Suprapubic skin (tissue), 4 donors: ENCODE measurements at regions not wholly inside any gene's neighbourhood (a gene's known extent, or its start where the extent isn't known, plus 50 kb on each side); places are given as distances from the start of the nearest gene placed in this dataset.

ENCODE experiments used
- DNase-seq, 2 donors: peaks; one replicate each; pipeline ENCODE4 v3.0.0-alpha.2; 2019; ENCODE audit warnings: low spot score in 2 of 2
- H3K27ac ChIP-seq: fragments of 200-600 bp; sonication (generic); one replicate; pipeline ENCODE4 v1.5.1; 2019
- H3K27me3 ChIP-seq: fragments of 200-600 bp; sonication (generic); one replicate; pipeline ENCODE4 v1.5.1; 2019
- H3K36me3 ChIP-seq: fragments of 200-600 bp; sonication (generic); one replicate; pipeline ENCODE4 v1.5.1; 2019
- H3K4me1 ChIP-seq: fragments of 200-600 bp; sonication (generic); one replicate; pipeline ENCODE4 v1.5.1; 2019
- H3K4me3 ChIP-seq: fragments of 200-600 bp; sonication (generic); one replicate; pipeline ENCODE4 v1.5.1; 2019; ENCODE audit warnings: mild to moderate bottlenecking
- H3K9me3 ChIP-seq: fragments of 200-600 bp; sonication (generic); one replicate; pipeline ENCODE4 v1.5.1; 2019
- CTCF ChIP-seq, 2 donors: fragments of 200-600 bp in 1 of 2; fragments of 450-650 bp in 1 of 2; sonication (generic) in 1 of 2; IDR thresholded peaks; one replicate each; pipeline ENCODE4 v1.5.1; 2016 to 2019; ENCODE audit warnings: antibody characterized with exemption in 2 of 2, mild to moderate bottlenecking in 1 of 2, moderate library complexity in 1 of 2
- EP300 ChIP-seq: sonication (generic); formaldehyde crosslinking; IDR thresholded peaks from one replicate; pipeline ENCODE4 v1.6.1; 2017; ENCODE audit warnings: antibody characterized with exemption
- POLR2A ChIP-seq, 2 donors: fragments of 450-650 bp; IDR thresholded peaks; one replicate each; pipeline ENCODE4 v1.6.1; 2017; ENCODE audit warnings: antibody characterized with exemption in 2 of 2, mild to moderate bottlenecking in 2 of 2, moderate library complexity in 2 of 2
- POLR2AphosphoS5 ChIP-seq, 3 donors: sonication (generic); formaldehyde crosslinking; IDR thresholded peaks; one replicate each; pipeline ENCODE4 v1.6.1; 2017; ENCODE audit warnings: antibody characterized with exemption in 3 of 3
- WGBS: methylation state at CpG from one replicate; pipeline ENCODE4 v1.1.5; 2018; 5-methylcytosine and 5-hydroxymethylcytosine counted together

GRCh38 chr9:23088932-23089364 is 642.3 kb downstream of the DMRTA1 start:
- DNase-seq = no peak
- WGBS = 81% methylated on average over 4 of the region's 5 CpGs
- Histone ChIP-seq H3K4me1 (no peaks in the 10 kb centered on the region), H3K4me3 (no peak overlapping the region), H3K36me3 (no peaks in the 10 kb centered on the region), H3K27me3 (no peaks in the 10 kb centered on the region), H3K9me3 (no peaks in the 10 kb centered on the region), H3K27ac (no peak overlapping the region)
- no peak for TF ChIP-seq CTCF (IDR thresholded peaks at IDR 0.05)
- no peak for TF ChIP-seq EP300
- no peak for TF ChIP-seq POLR2A (IDR thresholded peaks at IDR 0.05)
- no peak for TF ChIP-seq POLR2AphosphoS5 (IDR thresholded peaks at IDR 0.05)

- Histone ChIP-seq H3K27ac (no peak overlapping the region), H3K9me3 (no peaks in the 10 kb centered on the region), H3K4me3 (no peak overlapping the region), H3K27me3 (no peaks in the 10 kb centered on the region), H3K36me3 (no peaks in the 10 kb centered on the region), H3K4me1 (no peaks in the 10 kb centered on the region)
- TF ChIP-seq POLR2A (IDR thresholded peaks at IDR 0.05) = no peak
- 56% methylated on average over 2 of the region's 2 CpGs for WGBS
- no peak for DNase-seq
Observed at GRCh38 chr9:23117616-23118015, 671.0 kb downstream of the DMRTA1 start.

- no peaks in the 10 kb centered on the region for H3K36me3 ChIP-seq
- no peak for DNase-seq
- H3K4me1 ChIP-seq = no peaks in the 10 kb centered on the region
- TF ChIP-seq CTCF (IDR thresholded peaks at IDR 0.05) = no peak
- no peak for TF ChIP-seq EP300
- no peak for TF ChIP-seq POLR2AphosphoS5 (IDR thresholded peaks at IDR 0.05)
- no peak for TF ChIP-seq POLR2A (IDR thresholded peaks at IDR 0.05)
- no peak overlapping the region for H3K27ac ChIP-seq
- no peaks in the 10 kb centered on the region for H3K27me3 ChIP-seq
- no peak overlapping the region for H3K4me3 ChIP-seq
- 89% methylated on average over 3 of the region's 3 CpGs for WGBS
- H3K9me3 ChIP-seq = no peaks in the 10 kb centered on the region
Observed at GRCh38 chr9:23120630-23121029, 674.0 kb downstream of the DMRTA1 start.

- DNase-seq = no peak
- Histone ChIP-seq H3K36me3 (no peaks in the 10 kb centered on the region), H3K27ac (no peak overlapping the region), H3K9me3 (no peaks in the 10 kb centered on the region), H3K4me3 (no peak overlapping the region), H3K27me3 (no peaks in the 10 kb centered on the region), H3K4me1 (no peaks in the 10 kb centered on the region)
- TF ChIP-seq POLR2AphosphoS5 (IDR thresholded peaks at IDR 0.05) = no peak
- TF ChIP-seq CTCF (IDR thresholded peaks at IDR 0.05) = peak; percentile 24 to 45
- 69% methylated on average over 5 of the region's 5 CpGs for WGBS
Observed at GRCh38 chr9:23123048-23123632, 676.5 kb downstream of the DMRTA1 start.

- Histone ChIP-seq H3K9me3 (peaks cover 10% of the 10 kb centered on the region), H3K4me3 (no peak overlapping the region), H3K27ac (no peak overlapping the region), H3K36me3 (no peaks in the 10 kb centered on the region), H3K27me3 (no peaks in the 10 kb centered on the region), H3K4me1 (no peaks in the 10 kb centered on the region)
- 86% methylated on average over 1 of the region's 1 CpG for WGBS
- TF ChIP-seq POLR2AphosphoS5 (IDR thresholded peaks at IDR 0.05) (no peak), POLR2A (IDR thresholded peaks at IDR 0.05) (no peak), EP300 (no peak), CTCF (IDR thresholded peaks at IDR 0.05) (no peak)
- DNase-seq = no peak
Observed at GRCh38 chr9:23145467-23145866, 680.6 kb downstream of the ELAVL2 start.

GRCh38 chr9:23153058-23153457 is 673.0 kb downstream of the ELAVL2 start:
- no peaks in the 10 kb centered on the region for H3K9me3 ChIP-seq
- no peaks in the 10 kb centered on the region for H3K27me3 ChIP-seq
- H3K4me3 ChIP-seq = no peak overlapping the region
- H3K4me1 ChIP-seq = no peaks in the 10 kb centered on the region
- no peak for DNase-seq
- no peak overlapping the region for H3K27ac ChIP-seq
- WGBS = 86% methylated on average over 7 of the region's 7 CpGs
- TF ChIP-seq EP300 (no peak), POLR2AphosphoS5 (IDR thresholded peaks at IDR 0.05) (no peak), CTCF (IDR thresholded peaks at IDR 0.05) (no peak), POLR2A (IDR thresholded peaks at IDR 0.05) (no peak)
- H3K36me3 ChIP-seq = no peaks in the 10 kb centered on the region
